NCI-H2227 treated with DMSO at 0.1 percent for 48 hours (cell line): ENCODE measurements at regions not wholly inside any gene's neighbourhood (a gene's known extent, or its start where the extent isn't known, plus 50 kb on each side); places are given as distances from the start of the nearest gene placed in this dataset.

Source experiments
- DNase-seq: peaks from one replicate; lab custom pipeline; 2025; lab: John Stamatoyannopoulos, UW

GRCh38 chr5:124420952-124421351 is 325.5 kb downstream of the ZNF608 start:
- no peak for DNase-seq

- peak; percentile 1 for DNase-seq
Measured at GRCh38 chr5:124419531-124419930, 326.9 kb downstream of the ZNF608 start.

- no peak for DNase-seq
Measured at GRCh38 chr5:124418390-124418789, 328.0 kb downstream of the ZNF608 start.

GRCh38 chr5:124417196-124417595 is 329.2 kb downstream of the ZNF608 start:
- no peak for DNase-seq

GRCh38 chr5:124416627-124417026 is 329.8 kb downstream of the ZNF608 start:
- no peak for DNase-seq

GRCh38 chr5:124414973-124415372 is 331.5 kb downstream of the ZNF608 start:
- DNase-seq: no peak

GRCh38 chr5:124410539-124411488 is 335.6 kb downstream of the ZNF608 start:
- DNase-seq: no peak

- DNase-seq: no peak
Measured at GRCh38 chr5:124408738-124409453, 337.5 kb downstream of the ZNF608 start.

- no peak for DNase-seq
Measured at GRCh38 chr5:124404796-124405195, 341.6 kb downstream of the ZNF608 start.

GRCh38 chr5:124403281-124403680 is 343.2 kb downstream of the ZNF608 start:
- DNase-seq: no peak

GRCh38 chr5:124402144-124402581 is 344.3 kb downstream of the ZNF608 start:
- no peak for DNase-seq

GRCh38 chr5:124401476-124402143 is 344.8 kb downstream of the ZNF608 start:
- DNase-seq: no peak

GRCh38 chr5:124399426-124399961 is 346.9 kb downstream of the ZNF608 start:
- no peak for DNase-seq

GRCh38 chr5:124398460-124398859 is 348.0 kb downstream of the ZNF608 start:
- no peak for DNase-seq

- DNase-seq: no peak
Measured at GRCh38 chr5:124397317-124397716, 349.1 kb downstream of the ZNF608 start.

GRCh38 chr5:124395926-124396325 is 350.5 kb downstream of the ZNF608 start:
- no peak for DNase-seq

- DNase-seq: peak; percentile 20
Measured at GRCh38 chr5:124395287-124395686, 351.2 kb downstream of the ZNF608 start.

- no peak for DNase-seq
Measured at GRCh38 chr5:124394700-124395245, 351.7 kb downstream of the ZNF608 start.

GRCh38 chr5:124393584-124394379 is 352.7 kb downstream of the ZNF608 start:
- DNase-seq: no peak

GRCh38 chr5:124383693-124384092 is 362.7 kb downstream of the ZNF608 start:
- DNase-seq: no peak

- DNase-seq: no peak
Measured at GRCh38 chr5:124377386-124377785, 369.1 kb downstream of the ZNF608 start.
